Lower lobe of right lung (tissue), 2 donors: ENCODE measurements at regions not wholly inside any gene's neighbourhood (a gene's known extent, or its start where the extent isn't known, plus 50 kb on each side); places are given as distances from the start of the nearest gene placed in this dataset.

ENCODE experiments used
- ATAC-seq, 2 donors: fragments of 200-7000 bp; cut with Tn5 transposase; one replicate each; pipeline ENCODE4 v1.9.1; 2020 to 2022; ENCODE audit warnings: mild to moderate bottlenecking in 2 of 2, moderate library complexity in 2 of 2
- DNase-seq: peaks from one replicate; pipeline ENCODE4 v3.0.0-alpha.2; 2020
- H3K27ac ChIP-seq: fragments of 200-600 bp; one replicate; pipeline ENCODE4 v1.8.0; 2022
- H3K27me3 ChIP-seq: fragments of 200-600 bp; one replicate; pipeline ENCODE4 v1.8.0; 2022; ENCODE audit warnings: low read depth
- H3K36me3 ChIP-seq: fragments of 200-600 bp; one replicate; pipeline ENCODE4 v1.8.0; 2022; ENCODE audit warnings: mild to moderate bottlenecking
- H3K4me1 ChIP-seq: fragments of 200-600 bp; one replicate; pipeline ENCODE4 v1.8.0; 2022
- H3K4me3 ChIP-seq: fragments of 200-600 bp; one replicate; pipeline ENCODE4 v1.8.0; 2022; ENCODE audit warnings: mild to moderate bottlenecking
- H3K9me3 ChIP-seq: fragments of 200-600 bp; one replicate; pipeline ENCODE4 v1.8.0; 2022
- intact Hi-C: fragments of 100-400 bp; cut with DNase I; formaldehyde crosslinking; loops from one replicate; pipeline ENCODE4 v1.11.0; 2022
- TF ChIP-seq, protein P1 (sequence below): fragments of 200-600 bp; IDR thresholded peaks from one replicate; pipeline ENCODE4 v1.8.0; 2022; ENCODE audit warnings: antibody characterized with exemption, mild to moderate bottlenecking
- donor health status: DM: no; HTN: yes; CAD: no; lungs with severe emphysema.

DNA sequence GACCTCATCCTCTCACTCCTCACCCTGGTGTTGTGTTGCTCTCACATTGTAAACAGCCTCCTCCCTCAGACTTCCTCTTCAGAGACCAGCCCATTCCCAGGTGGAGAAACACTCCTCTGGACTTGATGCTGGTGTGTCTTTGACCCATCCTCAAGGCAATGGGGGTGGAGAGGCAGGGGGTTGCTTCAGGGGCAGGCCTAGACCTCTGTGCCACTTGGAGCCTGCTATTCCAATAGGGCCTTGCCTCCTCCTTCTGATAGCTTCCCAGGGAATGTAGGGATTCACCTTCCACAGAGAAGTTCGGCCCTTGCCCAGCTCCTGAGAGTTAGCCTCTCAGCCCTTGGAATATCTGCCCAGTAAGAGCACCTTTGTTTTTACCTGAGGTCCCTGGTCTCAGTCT, 606.6 kb upstream of the CADM1 start:
- intact Hi-C loops, result no loop called here
- no peak overlapping the region for H3K4me3 ChIP-seq
- no peaks in the 10 kb centered on the region for H3K36me3 ChIP-seq
- ATAC-seq (no peak), DNase-seq (no peak)
- TF ChIP-seq, protein P1, sequence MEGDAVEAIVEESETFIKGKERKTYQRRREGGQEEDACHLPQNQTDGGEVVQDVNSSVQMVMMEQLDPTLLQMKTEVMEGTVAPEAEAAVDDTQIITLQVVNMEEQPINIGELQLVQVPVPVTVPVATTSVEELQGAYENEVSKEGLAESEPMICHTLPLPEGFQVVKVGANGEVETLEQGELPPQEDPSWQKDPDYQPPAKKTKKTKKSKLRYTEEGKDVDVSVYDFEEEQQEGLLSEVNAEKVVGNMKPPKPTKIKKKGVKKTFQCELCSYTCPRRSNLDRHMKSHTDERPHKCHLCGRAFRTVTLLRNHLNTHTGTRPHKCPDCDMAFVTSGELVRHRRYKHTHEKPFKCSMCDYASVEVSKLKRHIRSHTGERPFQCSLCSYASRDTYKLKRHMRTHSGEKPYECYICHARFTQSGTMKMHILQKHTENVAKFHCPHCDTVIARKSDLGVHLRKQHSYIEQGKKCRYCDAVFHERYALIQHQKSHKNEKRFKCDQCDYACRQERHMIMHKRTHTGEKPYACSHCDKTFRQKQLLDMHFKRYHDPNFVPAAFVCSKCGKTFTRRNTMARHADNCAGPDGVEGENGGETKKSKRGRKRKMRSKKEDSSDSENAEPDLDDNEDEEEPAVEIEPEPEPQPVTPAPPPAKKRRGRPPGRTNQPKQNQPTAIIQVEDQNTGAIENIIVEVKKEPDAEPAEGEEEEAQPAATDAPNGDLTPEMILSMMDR, result no peak
- no peaks in the 10 kb centered on the region for H3K4me1 ChIP-seq
- H3K27ac ChIP-seq, result no peak overlapping the region
- no peaks in the 10 kb centered on the region for H3K27me3 ChIP-seq
- no peaks in the 10 kb centered on the region for H3K9me3 ChIP-seq

DNA sequence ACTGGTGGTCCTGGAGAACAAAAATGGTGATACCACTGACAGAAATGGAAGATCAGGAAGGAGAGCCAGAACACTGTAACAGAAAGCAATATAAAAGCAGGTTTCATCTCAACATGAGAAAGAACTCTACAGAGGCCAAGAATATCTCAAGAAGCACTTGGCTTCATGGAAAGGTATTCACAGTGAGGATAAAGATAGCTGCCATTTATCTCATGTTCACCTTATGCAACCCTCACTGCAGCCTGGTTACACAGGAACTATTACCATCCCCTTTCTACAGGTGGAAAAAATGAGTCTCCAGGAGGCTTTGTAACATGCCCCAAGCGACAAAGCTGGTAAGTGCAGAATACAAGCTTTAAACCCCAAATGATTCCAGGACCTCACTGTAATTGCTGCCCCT, 606.1 kb upstream of the CADM1 start:
- H3K4me1 ChIP-seq, result no peaks in the 10 kb centered on the region

DNA sequence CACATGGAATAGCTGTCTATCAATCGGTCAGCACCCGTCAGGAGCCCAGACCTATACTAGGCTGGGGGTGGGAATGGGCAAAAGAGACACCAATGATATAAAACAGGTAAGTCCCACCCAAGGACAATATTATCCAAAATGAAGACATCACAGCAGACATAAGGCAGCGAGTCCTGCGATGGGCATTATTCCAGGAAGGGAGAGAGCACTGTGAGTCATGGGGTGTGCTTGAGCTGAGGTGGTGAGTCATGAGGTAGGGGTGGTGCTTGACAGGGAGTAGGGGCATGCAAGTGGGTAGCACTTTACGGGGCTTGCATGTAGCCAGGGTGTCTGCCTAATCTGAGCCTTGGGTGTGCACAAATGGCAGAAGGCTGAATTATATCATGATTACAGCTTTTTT, 605.0 kb upstream of the CADM1 start:
- H3K4me1 ChIP-seq, result no peaks in the 10 kb centered on the region
- TF ChIP-seq, protein P1, result no peak
- no peaks in the 10 kb centered on the region for H3K27me3 ChIP-seq
- no peak overlapping the region for H3K27ac ChIP-seq
- peak; percentile 62 to 63 for ATAC-seq
- no peaks in the 10 kb centered on the region for H3K9me3 ChIP-seq
- intact Hi-C loops, result no loop called here
- DNase-seq, result no peak
- no peaks in the 10 kb centered on the region for H3K36me3 ChIP-seq
- H3K4me3 ChIP-seq, result no peak overlapping the region

More for the DNA sequence above, 606.1 kb upstream of the CADM1 start:
- DNase-seq (no peak), ATAC-seq (no peak)
- no peak overlapping the region for H3K27ac ChIP-seq
- TF ChIP-seq, protein P1, result no peak
- H3K4me3 ChIP-seq, result no peak overlapping the region
- H3K9me3 ChIP-seq, result no peaks in the 10 kb centered on the region
- H3K27me3 ChIP-seq, result no peaks in the 10 kb centered on the region
- intact Hi-C loops, result no loop called here
- no peaks in the 10 kb centered on the region for H3K36me3 ChIP-seq

DNA sequence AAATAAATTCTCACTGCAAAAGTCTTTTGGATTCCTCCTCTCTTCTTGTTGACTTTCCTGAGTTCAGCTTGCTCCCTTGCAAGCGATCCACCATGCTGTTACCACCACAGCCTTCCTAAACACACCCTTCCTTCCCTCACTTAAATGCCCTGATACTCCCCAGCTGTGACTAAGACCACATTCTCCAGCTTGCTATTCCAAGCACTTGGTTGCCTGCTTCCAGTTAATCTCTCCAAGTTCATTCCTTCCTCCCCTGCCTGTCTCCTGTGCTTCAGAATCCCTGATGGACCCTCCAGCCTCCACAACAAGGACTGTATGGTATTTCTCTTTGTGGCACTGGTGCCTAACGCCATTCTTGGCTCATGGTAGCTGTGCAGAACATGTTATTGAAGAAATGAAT, 603.9 kb upstream of the CADM1 start:
- intact Hi-C loops, result no loop called here
- H3K27ac ChIP-seq, result no peak overlapping the region
- TF ChIP-seq, protein P1, result no peak
- no peak for ATAC-seq
- H3K4me3 ChIP-seq, result no peak overlapping the region
- no peaks in the 10 kb centered on the region for H3K9me3 ChIP-seq
- no peaks in the 10 kb centered on the region for H3K36me3 ChIP-seq
- no peaks in the 10 kb centered on the region for H3K4me1 ChIP-seq
- no peaks in the 10 kb centered on the region for H3K27me3 ChIP-seq
- DNase-seq, result no peak

DNA sequence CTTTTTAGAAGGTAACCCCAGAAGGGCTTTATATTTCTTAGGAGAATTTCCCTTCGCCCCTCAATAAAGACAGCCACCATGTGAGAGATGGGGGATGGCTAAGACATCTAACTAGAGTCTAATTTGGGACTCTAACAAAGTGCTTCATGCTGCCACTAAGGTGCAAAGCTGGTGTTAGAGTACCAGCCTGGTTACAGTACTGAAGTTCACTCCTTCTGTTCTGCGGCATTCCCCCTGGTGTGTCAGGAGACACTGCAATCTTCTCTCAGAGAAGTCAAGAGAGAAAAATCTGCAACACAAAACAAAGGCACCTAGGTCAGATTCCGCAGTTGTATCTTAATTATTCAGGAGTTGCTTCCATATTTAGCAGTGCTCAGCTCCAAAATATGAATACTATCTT, 603.0 kb upstream of the CADM1 start:
- Histone ChIP-seq H3K4me1 (no peaks in the 10 kb centered on the region), H3K27ac (no peak overlapping the region), H3K9me3 (no peaks in the 10 kb centered on the region), H3K4me3 (no peak overlapping the region), H3K36me3 (no peaks in the 10 kb centered on the region), H3K27me3 (no peaks in the 10 kb centered on the region)
- DNase-seq (no peak), ATAC-seq (no peak)
- intact Hi-C loops, result no loop called here
- TF ChIP-seq, protein P1, result no peak
